Prostate gland (tissue), 2 donors: ENCODE measurements at regions not wholly inside any gene's neighbourhood (a gene's known extent, or its start where the extent isn't known, plus 50 kb on each side); places are given as distances from the start of the nearest gene placed in this dataset.

Source experiments
- DNase-seq: peaks from one replicate; pipeline ENCODE4 v3.0.0-alpha.2; 2019; ENCODE audit warnings: low spot score
- H3K27ac ChIP-seq, 2 donors: fragments of 200-600 bp; sonication (generic); 2 replicates each; pipeline ENCODE4 v1.5.1; 2017 to 2019
- H3K27me3 ChIP-seq: fragments of 200-600 bp; sonication (generic); replicated peaks from 2 replicates; pipeline ENCODE4 v1.5.1; 2019; ENCODE audit not compliant: insufficient read depth
- H3K36me3 ChIP-seq, 2 donors: fragments of 200-600 bp; sonication (generic); 1 replicate in 1 of 2; 2 replicates in 1 of 2; pipeline versions ENCODE4 v1.5.1 to v1.8.1; 2017 to 2019
- H3K4me1 ChIP-seq: fragments of 200-600 bp; sonication (generic); replicated peaks from 2 replicates; pipeline ENCODE4 v1.5.1; 2019
- H3K4me3 ChIP-seq, 2 donors: fragments of 200-600 bp; sonication (generic); 2 replicates each; pipeline ENCODE4 v1.5.1; 2017 to 2019
- H3K9me3 ChIP-seq: fragments of 200-600 bp; sonication (generic); 2 replicates; pipeline ENCODE4 v1.5.1; 2017
- CTCF ChIP-seq, 4 experiments: fragments of 200-600 bp in 2 of 4; fragments of 450-650 bp in 2 of 4; sonication (generic) in 2 of 4; IDR thresholded peaks; 1 replicate in 3 of 4; 2 replicates in 1 of 4; pipeline ENCODE4 v1.5.1; 2016 to 2019; ENCODE audit warnings: antibody characterized with exemption in 4 of 4, mild to moderate bottlenecking in 2 of 4, moderate library complexity in 2 of 4
- POLR2A ChIP-seq: fragments of 450-650 bp; IDR thresholded peaks from one replicate; pipeline ENCODE4 v1.6.1; 2016; ENCODE audit warnings: antibody characterized with exemption, mild to moderate bottlenecking
- POLR2AphosphoS5 ChIP-seq: sonication (generic); formaldehyde crosslinking; IDR thresholded peaks from one replicate; pipeline ENCODE4 v1.6.1; 2017; ENCODE audit warnings: antibody characterized with exemption
- WGBS: methylation state at CpG from one replicate; pipeline ENCODE4 v1.1.5; 2018; 5-methylcytosine and 5-hydroxymethylcytosine counted together
- intact Hi-C: fragments of 100-400 bp; cut with DNase I; formaldehyde crosslinking; loops from one replicate; pipeline ENCODE4 v1.14.2; 2022

- no peaks in the 10 kb centered on the region for H3K27me3 ChIP-seq
- no peak for TF ChIP-seq POLR2A
- TF ChIP-seq CTCF (IDR thresholded peaks at IDR 0.05), result no peak
- TF ChIP-seq POLR2AphosphoS5, result no peak
- H3K9me3 ChIP-seq, result no peaks in the 10 kb centered on the region
- no peak for DNase-seq
- 80% methylated on average over 7 of the region's 7 CpGs for WGBS
- no peak overlapping the region for H3K27ac ChIP-seq
- H3K36me3 ChIP-seq, result no peaks in the 10 kb centered on the region
- H3K4me1 ChIP-seq, result no peaks in the 10 kb centered on the region
- intact Hi-C loops, result no loop called here
- no peak overlapping the region for H3K4me3 ChIP-seq
These were observed 959.1 kb upstream of the LCORL start for GRCh38 chr4:18980516-18981233.

- Histone ChIP-seq H3K36me3 (no peaks in the 10 kb centered on the region), H3K4me1 (no peaks in the 10 kb centered on the region), H3K27ac (no peak overlapping the region), H3K27me3 (no peaks in the 10 kb centered on the region), H3K4me3 (no peak overlapping the region), H3K9me3 (no peaks in the 10 kb centered on the region)
- intact Hi-C loops, result no loop called here
- TF ChIP-seq CTCF (IDR thresholded peaks at IDR 0.05), result no peak
- TF ChIP-seq POLR2AphosphoS5, result no peak
- no peak for TF ChIP-seq POLR2A
- WGBS, result 61% methylated on average over 3 of the region's 3 CpGs
- no peak for DNase-seq
These were observed 955.3 kb upstream of the LCORL start for GRCh38 chr4:18976884-18977283.

- intact Hi-C loops, result no loop called here
- WGBS, result 65% methylated on average over 6 of the region's 6 CpGs
- Histone ChIP-seq H3K4me1 (no peaks in the 10 kb centered on the region), H3K4me3 (no peak overlapping the region), H3K36me3 (no peaks in the 10 kb centered on the region), H3K9me3 (no peaks in the 10 kb centered on the region), H3K27ac (no peak overlapping the region), H3K27me3 (no peaks in the 10 kb centered on the region)
- TF ChIP-seq POLR2AphosphoS5, result no peak
- no peak for TF ChIP-seq POLR2A
- no peak for TF ChIP-seq CTCF (IDR thresholded peaks at IDR 0.05)
- DNase-seq, result no peak
These were observed 954.6 kb upstream of the LCORL start for GRCh38 chr4:18975916-18976808.

- WGBS, result 59% methylated on average over 1 of the region's 1 CpG
- Histone ChIP-seq H3K4me1 (no peaks in the 10 kb centered on the region), H3K36me3 (no peaks in the 10 kb centered on the region), H3K9me3 (no peaks in the 10 kb centered on the region), H3K4me3 (no peak overlapping the region), H3K27me3 (no peaks in the 10 kb centered on the region), H3K27ac (no peak overlapping the region)
- TF ChIP-seq CTCF (IDR thresholded peaks at IDR 0.05), result no peak
- no peak for TF ChIP-seq POLR2A
- no peak for TF ChIP-seq POLR2AphosphoS5
- DNase-seq, result no peak
- intact Hi-C loops, result no loop called here
These were observed 951.7 kb upstream of the LCORL start for GRCh38 chr4:18973296-18973695.
